H9 (cell line): ENCODE measurements at regions not wholly inside any gene's neighbourhood (a gene's known extent, or its start where the extent isn't known, plus 50 kb on each side); places are given as distances from the start of the nearest gene placed in this dataset.

Source experiments
- DNase-seq: peaks from one replicate; pipeline ENCODE4 v3.0.0-alpha.2; 2017
- H2AFZ ChIP-seq: one replicate; pipeline ENCODE4 v1.6.1; 2013; ENCODE audit warnings: mild to moderate bottlenecking, low read length, control low read depth, moderate library complexity
- H2AK5ac ChIP-seq: 2 replicates; pipeline ENCODE4 v1.6.1; 2013; ENCODE audit warnings: low read length, control low read depth, mixed read lengths; ENCODE audit not compliant: insufficient read length
- H2BK120ac ChIP-seq: one replicate; pipeline ENCODE4 v1.6.1; 2013; ENCODE audit warnings: low read depth, mild to moderate bottlenecking, low read length, control low read depth, inconsistent platforms; ENCODE audit not compliant: poor library complexity, severe bottlenecking
- H2BK12ac ChIP-seq: 2 replicates; pipeline ENCODE4 v1.6.1; 2013; ENCODE audit warnings: low read length, control low read depth, mixed read lengths, low read depth; ENCODE audit not compliant: insufficient read length
- H2BK15ac ChIP-seq: 2 replicates; pipeline ENCODE4 v1.6.1; 2013; ENCODE audit warnings: low read depth, low read length, control low read depth
- H2BK20ac ChIP-seq: one replicate; pipeline ENCODE4 v1.6.1; 2013; ENCODE audit warnings: low read depth, mild to moderate bottlenecking, low read length, control low read depth, inconsistent platforms; ENCODE audit not compliant: poor library complexity, severe bottlenecking
- H2BK5ac ChIP-seq: 2 replicates; pipeline ENCODE4 v1.6.1; 2013; ENCODE audit warnings: low read length, control low read depth, mixed read lengths; ENCODE audit not compliant: insufficient read length
- H3K14ac ChIP-seq: 2 replicates; pipeline ENCODE4 v1.6.1; 2013; ENCODE audit warnings: low read length, control low read depth; ENCODE audit not compliant: insufficient read depth
- H3K18ac ChIP-seq: 2 replicates; pipeline ENCODE4 v1.6.1; 2013; ENCODE audit warnings: low read depth, mild to moderate bottlenecking, mixed read lengths, low read length, control low read depth; ENCODE audit not compliant: insufficient read length
- H3K23ac ChIP-seq: 2 replicates; pipeline ENCODE4 v1.6.1; 2013; ENCODE audit warnings: low read length, control low read depth, mixed read lengths, low read depth; ENCODE audit not compliant: insufficient read length
- H3K23me2 ChIP-seq: 2 replicates; pipeline ENCODE4 v1.6.1; 2013; ENCODE audit warnings: low read depth, mild to moderate bottlenecking, mixed read lengths, low read length, control low read depth; ENCODE audit not compliant: insufficient read length, poor library complexity, severe bottlenecking
- H3K27ac ChIP-seq: 2 replicates; pipeline ENCODE4 v1.5.1; 2013; ENCODE audit warnings: low read length, control low read depth, mixed read lengths, low read depth; ENCODE audit not compliant: insufficient read length
- H3K27me3 ChIP-seq: 2 replicates; pipeline ENCODE4 v1.6.1; 2013; ENCODE audit warnings: low read length, control low read depth, inconsistent platforms; ENCODE audit not compliant: insufficient read depth
- H3K4ac ChIP-seq: 2 replicates; pipeline ENCODE4 v1.6.1; 2013; ENCODE audit warnings: low read depth, mild to moderate bottlenecking, control low read depth, inconsistent platforms, low read length, moderate library complexity
- H3K4me1 ChIP-seq: 2 replicates; pipeline ENCODE4 v1.6.1; 2013; ENCODE audit warnings: low read length, control low read depth, inconsistent platforms; ENCODE audit not compliant: insufficient read depth
- H3K4me2 ChIP-seq: 2 replicates; pipeline ENCODE4 v1.6.1; 2013; ENCODE audit warnings: low read length, control low read depth, mixed read lengths; ENCODE audit not compliant: insufficient read length, insufficient read depth
- H3K56ac ChIP-seq: 2 replicates; pipeline ENCODE4 v1.6.1; 2013; ENCODE audit warnings: low read depth, mild to moderate bottlenecking, mixed read lengths, low read length, control low read depth; ENCODE audit not compliant: insufficient read length
- H3K79me1 ChIP-seq: 2 replicates; pipeline ENCODE4 v1.6.1; 2013; ENCODE audit warnings: low read depth, mild to moderate bottlenecking, moderate library complexity, low read length, control low read depth, inconsistent platforms; ENCODE audit not compliant: insufficient read depth, poor library complexity, severe bottlenecking
- H3K79me2 ChIP-seq: 2 replicates; pipeline ENCODE4 v1.6.1; 2013; ENCODE audit warnings: low read length, control low read depth, inconsistent platforms; ENCODE audit not compliant: insufficient read depth
- H3K9ac ChIP-seq: 2 replicates; pipeline ENCODE4 v1.6.1; 2013; ENCODE audit warnings: low read length, control low read depth, mixed read lengths; ENCODE audit not compliant: insufficient read length; ENCODE audit errors: extremely low read depth
- H3K9me3 ChIP-seq: one replicate; pipeline ENCODE4 v1.6.1; 2013; ENCODE audit warnings: low read depth, low read length, inconsistent platforms; ENCODE audit not compliant: control insufficient read depth
- H3T11ph ChIP-seq: one replicate; pipeline ENCODE4 v1.6.1; 2013; ENCODE audit warnings: mild to moderate bottlenecking, low read length, control low read depth, inconsistent platforms
- H4K20me1 ChIP-seq: one replicate; pipeline ENCODE4 v1.6.1; 2013; ENCODE audit not compliant: control insufficient read depth, insufficient read length, insufficient read depth
- H4K5ac ChIP-seq: 2 replicates; pipeline ENCODE4 v1.6.1; 2013; ENCODE audit warnings: low read depth, mild to moderate bottlenecking, mixed read lengths, low read length, control low read depth; ENCODE audit not compliant: insufficient read length
- H4K8ac ChIP-seq: replicated peaks from 2 replicates; pipeline ENCODE4 v1.6.1; 2013; ENCODE audit warnings: low read length, control low read depth, mixed read lengths, low read depth; ENCODE audit not compliant: insufficient read length
- H4K91ac ChIP-seq: 2 replicates; pipeline ENCODE4 v1.6.1; 2013; ENCODE audit warnings: low read depth, mild to moderate bottlenecking, moderate library complexity, mixed read lengths, low read length, control low read depth; ENCODE audit not compliant: insufficient read length
- H3K27ac Mint-ChIP-seq, 3 experiments: 2 replicates in 2 of 3; 3 replicates in 1 of 3; pipeline ENCODE4 v1.8.0; 2020 to 2021; ENCODE audit warnings: mixed read lengths in 3 of 3, mild to moderate bottlenecking in 1 of 3, moderate library complexity in 1 of 3
- H3K27me3 Mint-ChIP-seq: 2 replicates; pipeline ENCODE4 v1.8.0; 2021; ENCODE audit warnings: low read depth, mild to moderate bottlenecking, moderate library complexity, mixed read lengths
- H3K36me3 Mint-ChIP-seq, 3 experiments: 2 replicates in 2 of 3; 3 replicates in 1 of 3; pipeline ENCODE4 v1.8.0; 2020 to 2021; ENCODE audit warnings: low read depth in 3 of 3, mixed read lengths in 3 of 3; ENCODE audit not compliant: insufficient read depth in 1 of 3
- H3K4me1 Mint-ChIP-seq, 2 experiments: 2 replicates each; pipeline ENCODE4 v1.8.0; 2020; ENCODE audit warnings: mixed read lengths in 2 of 2
- H3K4me3 Mint-ChIP-seq, 2 experiments: 2 replicates in 1 of 2; 3 replicates in 1 of 2; pipeline ENCODE4 v1.8.0; 2020 to 2021; ENCODE audit warnings: mild to moderate bottlenecking in 2 of 2, mixed read lengths in 2 of 2, moderate library complexity in 1 of 2
- H3K9me3 Mint-ChIP-seq, 2 experiments: 2 replicates in 1 of 2; 3 replicates in 1 of 2; pipeline ENCODE4 v1.8.0; 2020; ENCODE audit warnings: mild to moderate bottlenecking in 2 of 2, mixed read lengths in 2 of 2, moderate library complexity in 1 of 2
- CTCF ChIP-seq: fragments of 200-600 bp; sonication (generic); conservative IDR thresholded peaks from 3 replicates; pipeline ENCODE4 v1.8.0; 2021; ENCODE audit warnings: antibody characterized with exemption, mild to moderate bottlenecking
- WGBS: extraction: QIAGEN DNeasy Blood & Tissue Kit; methylation state at CpG from one replicate; pipeline ENCODE4 v1.1.7; 2013; ENCODE audit warnings: missing lambda C conversion rate, low lambda C conversion rate, mixed read lengths; ENCODE audit not compliant: insufficient read length; ENCODE audit errors: extremely low coverage; 5-methylcytosine and 5-hydroxymethylcytosine counted together

- Mint-ChIP-seq H3K9me3 (no peaks in the 10 kb centered on the region), H3K27ac (no peak overlapping the region), H3K27me3 (peaks cover 3% of the 10 kb centered on the region), H3K36me3 (no peaks in the 10 kb centered on the region), H3K4me3 (no peak overlapping the region), H3K4me1 (no peaks in the 10 kb centered on the region)
- H3K4ac ChIP-seq: no peak overlapping the region
- H4K20me1 ChIP-seq: no peaks in the 10 kb centered on the region
- H3K23ac ChIP-seq: no peak overlapping the region
- no peak for TF ChIP-seq CTCF
- H3K4me2 ChIP-seq: no peak overlapping the region
- H3K27ac ChIP-seq: no peak overlapping the region
- no peak overlapping the region for H3K18ac ChIP-seq
- no peaks in the 10 kb centered on the region for H3K9me3 ChIP-seq
- no peak overlapping the region for H4K8ac ChIP-seq
- H2BK15ac ChIP-seq: no peak overlapping the region
- no CpG with 5 or more reads among the region's 1 CpG for WGBS
- H3K27me3 ChIP-seq: no peaks in the 10 kb centered on the region
- no peak overlapping the region for H3K14ac ChIP-seq
- no peak overlapping the region for H2BK12ac ChIP-seq
- H3K79me1 ChIP-seq: no peaks in the 10 kb centered on the region
- H3K56ac ChIP-seq: no peak overlapping the region
- H3K79me2 ChIP-seq: no peaks in the 10 kb centered on the region
- H3K23me2 ChIP-seq: no peaks in the 10 kb centered on the region
- no peak for DNase-seq
- no peak overlapping the region for H3K9ac ChIP-seq
- no peaks in the 10 kb centered on the region for H3K4me1 ChIP-seq
- no peak overlapping the region for H4K5ac ChIP-seq
- H2AFZ ChIP-seq: no peak overlapping the region
- no peak overlapping the region for H2AK5ac ChIP-seq
- H2BK20ac ChIP-seq: no peak overlapping the region
- no peak overlapping the region for H2BK5ac ChIP-seq
- no peak overlapping the region for H4K91ac ChIP-seq
- H2BK120ac ChIP-seq: no peak overlapping the region
- H3T11ph ChIP-seq: no peak overlapping the region
Measured at GRCh38 chr16:76857402-76857801, 333.6 kb upstream of the MON1B start.
